ENCODE measurements at regions not wholly inside any gene's neighbourhood (a gene's known extent, or its start where the extent isn't known, plus 50 kb on each side); places are given as distances from the start of the nearest gene placed in this dataset.

GRCh38 chr3:181174676-181175233, 185.2 kb upstream of the DNAJC19 start:
- no peak for DNase-seq (ENCODE audit: extremely low read depth, insufficient read length)
- Histone ChIP-seq H3K27me3 (replicated peaks; ENCODE audit: control insufficient read depth, insufficient read depth, low read length) (no peaks in the 10 kb centered on the region), H3K36me3 (ENCODE audit: control insufficient read depth, insufficient read depth, low read length) (no peaks in the 10 kb centered on the region), H3K4me3 (replicated peaks; ENCODE audit: low read depth, low read length) (no peak overlapping the region)
- TF ChIP-seq CTCF (IDR thresholded peaks at IDR 0.05; ENCODE audit: insufficient read depth, low read length, poor library complexity, severe bottlenecking): no peak

- DNase-seq (ENCODE audit: extremely low read depth, insufficient read length): no peak
- TF ChIP-seq CTCF (IDR thresholded peaks at IDR 0.05; ENCODE audit: insufficient read depth, low read length, poor library complexity, severe bottlenecking): no peak
- Histone ChIP-seq H3K36me3 (ENCODE audit: control insufficient read depth, insufficient read depth, low read length) (no peaks in the 10 kb centered on the region), H3K27me3 (replicated peaks; ENCODE audit: control insufficient read depth, insufficient read depth, low read length) (no peaks in the 10 kb centered on the region), H3K4me3 (replicated peaks; ENCODE audit: low read depth, low read length) (no peak overlapping the region)
Measured at GRCh38 chr3:181174022-181174421, 184.5 kb upstream of the DNAJC19 start.

GRCh38 chr3:181173227-181173626, 183.7 kb upstream of the DNAJC19 start:
- H3K4me3 ChIP-seq (replicated peaks; ENCODE audit: low read depth, low read length): no peak overlapping the region
- H3K27me3 ChIP-seq (replicated peaks; ENCODE audit: control insufficient read depth, insufficient read depth, low read length): no peaks in the 10 kb centered on the region
- no peaks in the 10 kb centered on the region for H3K36me3 ChIP-seq (ENCODE audit: control insufficient read depth, insufficient read depth, low read length)
- no peak for TF ChIP-seq CTCF (IDR thresholded peaks at IDR 0.05; ENCODE audit: insufficient read depth, low read length, poor library complexity, severe bottlenecking)
- DNase-seq (ENCODE audit: extremely low read depth, insufficient read length): no peak

GRCh38 chr3:181134873-181135272, 145.3 kb upstream of the DNAJC19 start:
- Histone ChIP-seq H3K36me3 (ENCODE audit: control insufficient read depth, insufficient read depth, low read length) (no peaks in the 10 kb centered on the region), H3K27me3 (replicated peaks; ENCODE audit: control insufficient read depth, insufficient read depth, low read length) (no peaks in the 10 kb centered on the region), H3K4me3 (replicated peaks; ENCODE audit: low read depth, low read length) (no peak overlapping the region)
- DNase-seq (ENCODE audit: extremely low read depth, insufficient read length): no peak
- no peak for TF ChIP-seq CTCF (IDR thresholded peaks at IDR 0.05; ENCODE audit: insufficient read depth, low read length, poor library complexity, severe bottlenecking)

GRCh38 chr3:181133832-181134231, 144.3 kb upstream of the DNAJC19 start:
- TF ChIP-seq CTCF (IDR thresholded peaks at IDR 0.05; ENCODE audit: insufficient read depth, low read length, poor library complexity, severe bottlenecking): no peak
- DNase-seq (ENCODE audit: extremely low read depth, insufficient read length): no peak
- no peak overlapping the region for H3K4me3 ChIP-seq (replicated peaks; ENCODE audit: low read depth, low read length)
- no peaks in the 10 kb centered on the region for H3K36me3 ChIP-seq (ENCODE audit: control insufficient read depth, insufficient read depth, low read length)
- no peaks in the 10 kb centered on the region for H3K27me3 ChIP-seq (replicated peaks; ENCODE audit: control insufficient read depth, insufficient read depth, low read length)

- Histone ChIP-seq H3K27me3 (replicated peaks; ENCODE audit: control insufficient read depth, insufficient read depth, low read length) (no peaks in the 10 kb centered on the region), H3K36me3 (ENCODE audit: control insufficient read depth, insufficient read depth, low read length) (no peaks in the 10 kb centered on the region), H3K4me3 (replicated peaks; ENCODE audit: low read depth, low read length) (no peak overlapping the region)
- TF ChIP-seq CTCF (IDR thresholded peaks at IDR 0.05; ENCODE audit: insufficient read depth, low read length, poor library complexity, severe bottlenecking): no peak
- no peak for DNase-seq (ENCODE audit: extremely low read depth, insufficient read length)
Measured at GRCh38 chr3:181105646-181106045, 116.1 kb upstream of the DNAJC19 start.
